NCI-H1436 treated with DMSO at 0.1 percent for 48 hours (cell line): ENCODE measurements at regions not wholly inside any gene's neighbourhood (a gene's known extent, or its start where the extent isn't known, plus 50 kb on each side); places are given as distances from the start of the nearest gene placed in this dataset.

Source experiments
- DNase-seq: peaks from one replicate; lab custom pipeline; 2025; lab: John Stamatoyannopoulos, UW

GRCh38 chr13:60286707-60287106 is 110.3 kb upstream of the TDRD3 start:
- DNase-seq, result no peak

GRCh38 chr13:60288569-60288968 is 108.5 kb upstream of the TDRD3 start:
- DNase-seq, result no peak

GRCh38 chr13:60303166-60303565 is 93.9 kb upstream of the TDRD3 start:
- no peak for DNase-seq

- DNase-seq, result no peak
Measured at GRCh38 chr13:60311527-60311926, 85.5 kb upstream of the TDRD3 start.

GRCh38 chr13:60312851-60313505 is 84.0 kb upstream of the TDRD3 start:
- no peak for DNase-seq

- DNase-seq, result no peak
Measured at GRCh38 chr13:60318186-60318585, 78.8 kb upstream of the TDRD3 start.

- DNase-seq, result no peak
Measured at GRCh38 chr13:60324131-60324530, 72.9 kb upstream of the TDRD3 start.

- DNase-seq, result no peak
Measured at GRCh38 chr13:60326273-60326672, 70.7 kb upstream of the TDRD3 start.

- DNase-seq, result no peak
Measured at GRCh38 chr13:60327511-60327910, 69.5 kb upstream of the TDRD3 start.

GRCh38 chr13:60328073-60328472 is 68.9 kb upstream of the TDRD3 start:
- no peak for DNase-seq

- DNase-seq, result peak; percentile 36
Measured at GRCh38 chr13:60329221-60329923, 67.6 kb upstream of the TDRD3 start.

- DNase-seq, result no peak
Measured at GRCh38 chr13:60331249-60332012, 65.6 kb upstream of the TDRD3 start.

GRCh38 chr13:60332682-60333081 is 64.3 kb upstream of the TDRD3 start:
- no peak for DNase-seq

- no peak for DNase-seq
Measured at GRCh38 chr13:60334310-60334709, 62.7 kb upstream of the TDRD3 start.

- DNase-seq, result no peak
Measured at GRCh38 chr13:60335531-60335930, 61.5 kb upstream of the TDRD3 start.

GRCh38 chr13:60338754-60339153 is 58.3 kb upstream of the TDRD3 start:
- DNase-seq, result no peak

- no peak for DNase-seq
Measured at GRCh38 chr13:60343978-60344377, 53.0 kb upstream of the TDRD3 start.

- no peak for DNase-seq
Measured at GRCh38 chr13:60347174-60347573, 49.8 kb upstream of the TDRD3 start.
